Right lobe of liver (tissue), 4 donors: ENCODE measurements at regions not wholly inside any gene's neighbourhood (a gene's known extent, or its start where the extent isn't known, plus 50 kb on each side); places are given as distances from the start of the nearest gene placed in this dataset.

Experiments used
- CTCF ChIP-seq, 4 donors: fragments of 200-600 bp in 3 of 4; fragments of 450-650 bp in 1 of 4; IDR thresholded peaks; one replicate each; pipeline versions ENCODE4 v1.5.1 to v1.8.0; 2016 to 2022; ENCODE audit warnings: antibody characterized with exemption in 4 of 4, mild to moderate bottlenecking in 2 of 4
- POLR2A ChIP-seq: fragments of 450-650 bp; IDR thresholded peaks from one replicate; pipeline ENCODE4 v1.6.1; 2017; ENCODE audit warnings: antibody characterized with exemption, mild to moderate bottlenecking
- donor health status: DM: no; HTN: no; CAD: no.
- donor health status: DM: no; HTN: no; CAD: no.
- donor health status: DM: no; HTN: yes; CAD: no.

DNA sequence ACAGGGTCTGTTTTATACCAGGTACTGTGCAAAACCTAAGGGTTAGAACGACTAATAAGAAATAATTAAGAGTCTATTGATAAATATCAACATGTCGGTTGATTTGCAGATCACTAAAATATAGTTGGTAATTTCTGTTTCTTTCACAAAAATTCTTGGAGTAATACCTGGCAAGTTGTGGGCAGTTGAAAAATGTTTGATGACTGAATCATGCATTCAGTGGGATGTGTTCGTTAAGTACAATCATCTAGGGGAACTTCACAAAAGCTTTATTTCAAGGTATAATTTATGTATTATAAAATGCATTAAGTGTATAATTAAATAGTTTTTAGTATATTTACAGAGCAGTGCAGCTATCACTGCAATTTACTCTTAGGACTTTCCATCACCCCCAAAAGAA, 120.0 kb downstream of the KCNA5 start:
- no peak for TF ChIP-seq CTCF (IDR thresholded peaks at IDR 0.05)
- TF ChIP-seq POLR2A: no peak
